Stimulated activated naive CD8-positive, alpha-beta T cell treated with anti-CD3 and anti-CD28 coated beads, Interleukin-15, amount 100 ng/mL, for 72 hours (primary cell): ENCODE measurements at regions not wholly inside any gene's neighbourhood (a gene's known extent, or its start where the extent isn't known, plus 50 kb on each side); places are given as distances from the start of the nearest gene placed in this dataset.

Source experiments
- ATAC-seq: fragments of 150-1000 bp; cut with Tn5 transposase; 2 replicates; pipeline ENCODE4 v1.10.0; 2021; ENCODE audit warnings: mild to moderate bottlenecking, moderate library complexity
- DNase-seq, 2 donors: peaks; one replicate each; pipeline ENCODE4 v3.0.0; 2021 to 2022
- H3K27ac Mint-ChIP-seq, 2 donors: one replicate each; pipeline ENCODE4 v1.8.0; 2022; ENCODE audit warnings: mild to moderate bottlenecking in 2 of 2, mixed read lengths in 2 of 2, moderate library complexity in 2 of 2
- H3K27me3 Mint-ChIP-seq: one replicate; pipeline ENCODE4 v1.8.0; 2022; ENCODE audit warnings: mixed read lengths
- H3K4me1 Mint-ChIP-seq: one replicate; pipeline ENCODE4 v1.8.0; 2022; ENCODE audit warnings: mild to moderate bottlenecking, mixed read lengths
- H3K4me3 Mint-ChIP-seq, 2 donors: one replicate each; pipeline ENCODE4 v1.8.0; 2022; ENCODE audit warnings: mild to moderate bottlenecking in 2 of 2, mixed read lengths in 2 of 2, moderate library complexity in 1 of 2
- H3K9me3 Mint-ChIP-seq, 2 donors: one replicate each; pipeline ENCODE4 v1.8.0; 2022; ENCODE audit warnings: mixed read lengths in 2 of 2

DNA sequence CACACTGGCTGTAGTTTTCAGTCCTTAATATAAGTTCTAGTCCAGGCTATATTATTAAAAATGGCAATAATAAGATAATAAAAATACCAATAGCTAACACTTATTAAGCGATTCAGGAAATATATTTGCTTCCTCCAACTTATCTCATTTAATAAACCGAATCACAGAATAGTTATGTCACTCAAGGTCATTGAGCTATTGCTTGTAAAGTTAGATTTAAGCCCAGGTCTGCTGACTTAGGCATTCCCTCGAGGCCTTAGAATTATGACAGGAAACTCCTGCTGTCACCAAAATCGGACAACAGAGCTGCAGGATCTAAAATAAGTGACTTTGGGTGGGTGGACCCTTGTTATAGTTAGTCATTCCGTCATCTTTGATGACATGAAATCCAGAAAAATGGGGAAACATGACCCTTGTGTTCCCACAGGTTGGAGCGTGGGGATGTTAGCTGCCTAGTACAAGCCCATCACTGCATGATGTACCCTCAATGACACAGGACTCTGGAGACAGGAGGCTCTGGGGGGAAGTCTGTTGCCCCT is 181.3 kb upstream of the PHYHIPL start:
- ATAC-seq (no peak), DNase-seq (no peak)
- H3K4me1 Mint-ChIP-seq: no peaks in the 10 kb centered on the region
- H3K27ac Mint-ChIP-seq: no peak overlapping the region
- peaks cover 0 to 7% of the 10 kb centered on the region in 2 donors for H3K9me3 Mint-ChIP-seq
- no peak overlapping the region for H3K4me3 Mint-ChIP-seq
- H3K27me3 Mint-ChIP-seq: no peaks in the 10 kb centered on the region

DNA sequence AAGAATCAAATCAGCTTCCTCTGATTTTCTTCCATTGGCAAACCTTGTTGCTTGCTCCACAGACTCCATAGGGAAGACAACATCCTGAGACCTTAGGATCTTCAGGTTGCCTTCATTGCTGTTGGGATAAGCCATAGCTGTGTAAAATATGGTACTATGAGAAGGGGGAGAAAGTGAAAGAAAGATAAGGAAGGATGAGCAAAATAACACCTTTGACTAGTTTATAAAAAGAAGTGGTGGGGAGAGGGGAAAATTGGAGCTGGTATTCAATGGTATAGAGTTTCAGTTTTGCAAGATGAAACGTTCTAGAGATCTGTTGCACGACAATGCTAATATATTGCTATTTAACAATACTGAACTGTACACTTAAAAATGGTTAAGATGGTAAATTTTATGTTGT is 180.4 kb upstream of the PHYHIPL start:
- no peak for ATAC-seq
- Mint-ChIP-seq H3K4me1 (no peaks in the 10 kb centered on the region), H3K27ac (no peak overlapping the region), H3K9me3 (no peaks in the 10 kb centered on the region), H3K4me3 (no peak overlapping the region), H3K27me3 (no peaks in the 10 kb centered on the region)
- no peak for DNase-seq

DNA sequence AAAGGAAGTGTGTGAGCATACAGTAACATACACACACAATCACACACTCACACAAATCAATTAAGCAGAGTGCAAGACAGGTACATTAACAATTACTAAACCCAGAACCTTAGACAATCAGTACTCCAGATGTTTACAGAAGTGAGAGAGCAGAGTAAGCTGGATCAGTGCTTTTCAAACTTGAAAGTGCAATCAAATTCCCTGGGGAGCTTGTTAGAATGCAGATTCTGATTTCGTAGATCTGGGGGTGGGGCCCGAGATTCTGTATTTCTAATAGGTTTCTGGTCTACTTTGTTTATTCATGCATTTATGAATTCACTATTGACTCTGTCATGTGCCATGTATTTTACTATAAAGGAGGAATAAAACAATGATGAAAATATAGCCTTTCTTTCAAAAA is 179.6 kb upstream of the PHYHIPL start:
- no peaks in the 10 kb centered on the region for H3K27me3 Mint-ChIP-seq
- no peak for DNase-seq
- H3K4me3 Mint-ChIP-seq: no peak overlapping the region
- H3K27ac Mint-ChIP-seq: no peak overlapping the region
- H3K4me1 Mint-ChIP-seq: no peaks in the 10 kb centered on the region
- H3K9me3 Mint-ChIP-seq: no peaks in the 10 kb centered on the region
- no peak for ATAC-seq

DNA sequence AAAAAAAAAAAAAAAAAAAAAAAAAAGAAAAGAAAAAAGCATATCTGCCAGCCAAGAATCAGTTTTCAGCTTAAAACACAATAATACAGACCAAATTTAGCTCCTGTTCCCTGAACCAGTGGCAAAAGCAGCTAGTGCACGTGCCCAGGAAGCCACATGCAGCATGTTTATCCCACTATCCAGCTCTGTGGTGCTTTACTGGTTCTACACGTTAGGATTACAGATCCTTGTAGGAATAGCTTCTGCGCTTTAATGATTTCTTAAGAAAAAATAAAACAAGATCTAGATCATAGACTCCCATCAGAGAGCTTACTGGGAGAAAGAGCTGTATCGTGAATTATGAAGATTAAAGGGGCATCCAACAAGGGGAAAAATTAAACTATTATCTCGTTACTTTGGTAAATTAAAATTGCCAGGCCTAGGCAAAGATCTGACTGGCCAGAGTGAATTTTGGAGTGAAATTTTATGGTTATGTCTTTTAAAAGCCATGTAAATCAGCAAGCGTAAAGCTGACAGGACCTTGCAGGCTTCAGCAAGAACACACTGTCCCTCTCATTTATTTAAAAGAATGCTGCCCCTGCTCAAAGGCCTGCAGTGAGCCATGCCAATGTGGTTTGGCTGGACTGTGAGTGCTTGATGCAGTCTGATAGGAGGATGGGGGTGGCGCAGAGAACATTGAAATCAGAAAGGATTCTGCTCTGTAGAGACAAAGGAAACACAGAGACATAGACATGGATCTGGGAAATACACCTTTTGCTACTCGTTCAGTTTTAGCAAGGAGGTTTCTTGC is 177.3 kb upstream of the PHYHIPL start:
- ATAC-seq: no peak
- Mint-ChIP-seq H3K4me1 (no peaks in the 10 kb centered on the region), H3K27me3 (no peaks in the 10 kb centered on the region), H3K4me3 (no peak overlapping the region), H3K27ac (no peak overlapping the region), H3K9me3 (no peaks in the 10 kb centered on the region)
- no peak for DNase-seq

DNA sequence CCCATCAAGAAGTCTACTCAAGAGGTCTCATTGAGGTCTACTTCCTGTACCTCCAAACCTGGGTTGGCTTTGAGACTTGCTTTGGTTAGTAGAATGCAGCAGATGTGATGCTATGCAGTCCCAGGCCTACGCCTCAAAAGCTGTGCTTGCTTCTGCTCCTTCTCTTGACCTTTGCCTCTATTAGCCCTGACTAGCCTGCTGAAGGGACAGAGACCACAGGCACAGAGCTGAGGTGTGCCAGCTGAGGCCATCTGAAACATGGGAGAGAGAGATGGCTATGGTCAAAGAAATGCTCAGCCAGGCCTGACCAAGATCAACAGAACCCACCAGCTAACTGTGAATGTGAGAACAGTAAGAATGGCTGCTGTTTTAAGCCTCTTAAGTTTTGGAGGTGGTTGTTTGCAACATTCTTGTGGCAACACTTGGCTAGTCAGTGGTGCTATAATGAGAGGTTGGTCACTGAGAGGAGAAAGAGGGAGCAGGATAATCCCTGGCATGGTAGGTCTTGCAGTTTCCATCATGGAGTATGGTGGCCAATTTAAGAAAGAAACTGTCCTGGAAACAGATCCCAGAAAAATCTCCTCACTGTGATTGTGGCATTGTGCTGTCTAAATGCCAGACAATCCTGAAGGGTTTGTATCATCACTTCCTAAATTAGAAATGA is 176.1 kb upstream of the PHYHIPL start:
- ATAC-seq: no peak
- Mint-ChIP-seq H3K27me3 (no peaks in the 10 kb centered on the region), H3K9me3 (no peaks in the 10 kb centered on the region), H3K4me3 (no peak overlapping the region), H3K27ac (no peak overlapping the region), H3K4me1 (no peaks in the 10 kb centered on the region)
- DNase-seq: no peak

DNA sequence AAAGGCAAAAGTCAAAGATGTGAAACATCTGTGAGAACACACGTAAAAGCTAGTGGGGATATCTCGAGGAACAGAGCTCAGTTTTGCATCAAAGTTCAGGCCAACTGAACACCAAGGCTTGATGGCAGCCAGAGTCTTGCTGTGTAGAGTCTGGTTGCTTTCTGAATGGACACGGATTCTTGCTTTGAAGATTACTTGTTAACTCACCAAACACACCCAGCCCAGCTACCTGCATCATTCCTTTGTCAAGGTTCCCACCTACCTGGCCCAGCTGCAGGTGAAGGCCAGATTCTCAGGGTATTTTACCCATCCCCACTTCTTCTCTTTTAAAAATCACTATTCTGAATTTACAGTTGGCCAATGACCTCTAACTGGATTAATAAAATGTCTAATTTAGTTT is 174.4 kb upstream of the PHYHIPL start:
- ATAC-seq (no peak), DNase-seq (no peak)
- Mint-ChIP-seq H3K4me3 (no peak overlapping the region), H3K27ac (no peak overlapping the region), H3K4me1 (no peaks in the 10 kb centered on the region), H3K27me3 (no peaks in the 10 kb centered on the region), H3K9me3 (no peaks in the 10 kb centered on the region)

DNA sequence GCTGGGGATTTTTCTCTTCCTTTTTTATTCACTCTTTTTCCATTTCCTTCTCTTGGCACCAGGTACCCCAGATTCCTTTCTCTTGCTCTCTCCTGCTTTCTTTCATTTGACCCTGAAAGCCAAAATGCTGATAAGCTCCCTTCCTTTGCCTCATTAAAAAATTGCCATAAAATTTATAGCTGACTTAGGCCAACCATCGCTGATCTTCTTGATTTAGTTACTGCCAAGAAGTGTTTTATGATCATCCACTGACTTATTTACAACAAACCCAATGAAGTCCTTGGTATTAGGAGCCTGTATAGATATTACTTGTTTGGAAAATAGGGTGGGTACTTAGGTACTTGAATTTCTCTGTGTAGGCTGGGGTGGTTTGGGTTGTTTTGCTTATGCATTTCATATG is 173.2 kb upstream of the PHYHIPL start:
- ATAC-seq (no peak), DNase-seq (no peak)
- Mint-ChIP-seq H3K9me3 (no peaks in the 10 kb centered on the region), H3K27me3 (no peaks in the 10 kb centered on the region), H3K4me1 (no peaks in the 10 kb centered on the region), H3K27ac (no peak overlapping the region), H3K4me3 (no peak overlapping the region)

DNA sequence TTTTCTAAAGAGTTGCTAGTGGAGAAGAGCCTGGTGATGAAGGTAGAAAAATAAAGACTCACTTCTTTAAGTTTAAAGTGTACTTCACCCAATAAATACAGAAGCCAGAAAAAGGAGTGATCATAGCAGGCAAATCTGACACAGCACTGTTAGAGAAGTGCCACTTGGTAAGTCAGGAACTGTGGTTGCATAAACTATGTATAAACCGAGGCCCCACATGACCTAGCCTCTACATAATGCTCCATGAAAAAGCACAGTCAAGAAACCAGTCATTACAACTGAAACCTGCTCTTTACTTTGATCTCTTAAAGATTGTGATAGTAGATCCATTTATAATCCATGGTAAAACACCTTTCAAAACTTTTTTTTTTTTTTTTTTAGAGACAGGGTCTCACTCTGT is 172.1 kb upstream of the PHYHIPL start:
- Mint-ChIP-seq H3K9me3 (no peaks in the 10 kb centered on the region), H3K4me3 (no peak overlapping the region), H3K4me1 (no peaks in the 10 kb centered on the region), H3K27me3 (no peaks in the 10 kb centered on the region), H3K27ac (no peak overlapping the region)
- ATAC-seq: no peak
- no peak for DNase-seq

DNA sequence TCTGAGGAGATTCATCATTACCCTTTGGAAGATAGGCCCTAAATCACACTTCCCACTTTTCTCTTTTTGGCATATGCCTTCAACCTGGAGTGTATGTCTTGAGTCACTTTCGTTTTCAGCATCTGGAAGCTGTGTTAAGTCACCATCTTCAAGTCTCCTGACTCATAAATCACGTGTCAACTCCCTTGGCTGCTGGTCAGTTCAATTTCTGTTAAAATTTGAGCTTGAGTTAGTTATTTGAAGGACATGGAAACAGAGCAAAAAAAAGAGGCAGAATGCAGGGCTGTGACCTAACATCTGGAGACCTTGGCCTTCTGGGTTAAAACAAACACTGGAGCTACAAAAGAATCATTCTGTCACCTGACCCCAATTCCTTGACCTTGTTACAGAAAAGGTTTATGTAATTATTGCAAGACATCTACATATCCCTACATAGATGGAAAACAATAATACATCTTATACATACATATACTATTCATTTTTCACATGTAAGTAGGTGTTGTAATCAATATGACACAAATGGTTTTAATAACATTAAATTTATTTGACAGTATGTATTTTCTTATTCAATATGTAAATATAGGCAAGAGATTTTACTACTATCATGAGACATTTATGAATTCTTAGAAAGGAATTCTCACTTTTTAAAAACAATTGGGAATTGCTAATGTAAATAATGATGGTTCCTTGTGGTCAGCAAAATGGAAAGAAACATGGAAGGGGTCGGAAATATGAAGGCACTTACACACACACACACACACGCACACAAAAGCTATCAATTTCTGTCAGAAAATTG is 169.7 kb upstream of the PHYHIPL start:
- no peaks in the 10 kb centered on the region for H3K4me1 Mint-ChIP-seq
- H3K27ac Mint-ChIP-seq: no peak overlapping the region
- H3K9me3 Mint-ChIP-seq: no peaks in the 10 kb centered on the region
- no peak overlapping the region for H3K4me3 Mint-ChIP-seq
- ATAC-seq (no peak), DNase-seq (no peak)
- no peaks in the 10 kb centered on the region for H3K27me3 Mint-ChIP-seq

DNA sequence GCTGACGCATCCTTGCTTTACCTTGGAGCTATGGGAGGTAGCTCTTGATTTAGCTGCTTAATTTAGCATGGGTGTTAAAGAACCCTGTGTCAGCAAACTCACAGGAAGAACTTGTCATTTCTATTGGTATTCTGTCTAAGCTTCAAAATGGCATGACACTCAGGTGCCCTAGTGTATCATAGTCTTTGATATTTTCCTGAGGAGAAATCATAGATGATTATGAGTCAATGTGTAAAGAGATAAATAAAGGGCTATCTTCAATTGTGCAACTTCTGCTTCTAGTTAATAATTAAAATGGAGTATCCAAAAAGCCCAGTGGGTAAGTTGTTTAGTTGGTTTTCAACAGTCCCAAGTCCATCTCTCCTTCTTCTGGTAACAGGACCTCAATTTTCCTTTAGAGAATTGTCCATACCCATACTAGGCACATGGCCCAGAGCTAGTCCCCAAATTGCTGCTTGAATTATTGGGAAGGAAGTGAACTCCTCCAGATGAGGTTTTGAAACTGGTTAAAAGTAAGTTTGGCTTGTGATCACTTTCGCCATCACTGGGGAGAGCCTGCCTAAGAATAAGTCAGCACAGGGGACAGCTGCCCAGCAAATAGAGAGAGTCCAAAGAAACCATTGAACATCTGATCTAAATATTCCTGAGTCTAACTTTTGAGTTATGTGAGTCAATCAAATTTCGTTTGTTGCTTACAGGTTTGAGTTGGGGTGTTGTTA is 169.0 kb upstream of the PHYHIPL start:
- no peaks in the 10 kb centered on the region for H3K27me3 Mint-ChIP-seq
- DNase-seq (no peak), ATAC-seq (no peak)
- no peak overlapping the region for H3K4me3 Mint-ChIP-seq
- H3K9me3 Mint-ChIP-seq: no peaks in the 10 kb centered on the region
- no peaks in the 10 kb centered on the region for H3K4me1 Mint-ChIP-seq
- H3K27ac Mint-ChIP-seq: no peak overlapping the region

DNA sequence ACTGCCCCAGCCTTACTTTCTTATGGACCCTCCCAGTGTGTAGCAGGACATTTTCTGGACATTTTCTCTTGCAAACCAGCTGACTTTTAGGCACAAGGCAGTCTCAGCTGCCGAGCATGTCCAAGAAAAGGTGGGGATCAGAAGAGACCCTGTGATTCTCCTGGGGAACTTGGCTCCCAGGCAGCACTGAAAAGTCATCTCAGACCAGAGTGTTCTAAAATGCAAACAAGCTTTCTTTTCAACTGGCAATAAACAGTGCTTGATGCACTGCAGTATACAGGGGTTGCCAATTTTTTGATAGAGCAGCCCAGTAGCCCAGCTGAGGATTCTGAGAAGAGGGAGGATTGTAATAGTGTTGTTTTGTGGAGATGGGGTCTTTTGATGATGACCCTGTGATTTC is 168.0 kb upstream of the PHYHIPL start:
- no peak overlapping the region for H3K27ac Mint-ChIP-seq
- H3K4me1 Mint-ChIP-seq: no peaks in the 10 kb centered on the region
- H3K4me3 Mint-ChIP-seq: no peak overlapping the region
- H3K9me3 Mint-ChIP-seq: no peaks in the 10 kb centered on the region
- no peaks in the 10 kb centered on the region for H3K27me3 Mint-ChIP-seq
- DNase-seq (no peak), ATAC-seq (no peak)

DNA sequence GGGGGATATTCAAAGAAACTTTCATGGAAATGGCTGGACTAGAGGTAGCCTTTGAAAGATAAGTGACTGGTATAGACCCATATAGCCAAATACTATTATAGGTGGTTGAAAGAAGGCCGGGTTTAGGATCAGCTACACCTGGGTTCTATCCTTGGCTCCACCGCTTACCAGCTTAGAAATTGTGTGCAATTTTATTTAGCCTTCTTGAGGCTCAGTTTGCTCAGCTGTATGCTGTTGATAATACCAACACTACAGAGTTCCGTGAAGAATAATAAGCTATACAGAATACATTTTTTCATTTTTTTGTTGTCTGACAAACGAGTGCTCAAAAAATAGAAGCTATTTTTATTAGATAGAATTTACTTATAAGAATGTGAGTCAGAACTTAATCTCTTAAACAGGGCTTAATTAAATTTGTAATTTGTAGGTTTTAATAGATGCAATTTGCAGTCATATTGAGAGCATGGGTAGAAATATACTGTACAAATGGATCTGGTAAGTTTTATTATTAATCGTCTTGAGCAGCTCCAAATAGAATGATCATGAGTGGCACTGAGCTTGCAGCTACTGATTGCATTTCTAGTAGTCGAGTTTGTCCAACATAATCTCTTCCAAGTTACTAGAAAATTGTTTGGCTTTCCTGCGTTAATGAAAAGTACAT is 164.3 kb upstream of the PHYHIPL start:
- H3K4me3 Mint-ChIP-seq: no peak overlapping the region
- H3K9me3 Mint-ChIP-seq: no peaks in the 10 kb centered on the region
- no peak for DNase-seq
- H3K4me1 Mint-ChIP-seq: no peaks in the 10 kb centered on the region
- H3K27me3 Mint-ChIP-seq: peaks cover 7% of the 10 kb centered on the region
- ATAC-seq: no peak
- no peak overlapping the region for H3K27ac Mint-ChIP-seq

DNA sequence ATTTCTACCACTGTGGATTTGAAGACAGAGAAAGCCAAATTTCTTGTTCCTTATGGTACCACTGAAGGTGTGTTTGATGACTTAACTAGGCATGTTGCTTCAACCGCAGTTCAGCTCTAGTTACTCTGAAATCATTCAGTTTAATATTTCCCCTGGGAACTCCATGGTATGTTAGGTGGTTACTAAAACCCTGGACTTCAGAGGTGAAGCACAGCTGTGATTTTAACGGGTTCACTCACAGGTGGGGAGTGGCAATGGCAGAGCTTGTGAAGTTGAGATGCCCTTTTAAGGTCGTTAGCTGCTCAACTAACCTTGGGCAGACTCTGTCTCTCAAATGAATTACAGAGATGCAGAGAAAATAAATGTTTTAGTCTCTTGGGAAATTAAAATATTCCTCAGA is 163.6 kb upstream of the PHYHIPL start:
- H3K27me3 Mint-ChIP-seq: peaks cover 7% of the 10 kb centered on the region
- no peaks in the 10 kb centered on the region for H3K9me3 Mint-ChIP-seq
- H3K4me3 Mint-ChIP-seq: no peak overlapping the region
- DNase-seq: no peak
- no peaks in the 10 kb centered on the region for H3K4me1 Mint-ChIP-seq
- no peak for ATAC-seq
- no peak overlapping the region for H3K27ac Mint-ChIP-seq

DNA sequence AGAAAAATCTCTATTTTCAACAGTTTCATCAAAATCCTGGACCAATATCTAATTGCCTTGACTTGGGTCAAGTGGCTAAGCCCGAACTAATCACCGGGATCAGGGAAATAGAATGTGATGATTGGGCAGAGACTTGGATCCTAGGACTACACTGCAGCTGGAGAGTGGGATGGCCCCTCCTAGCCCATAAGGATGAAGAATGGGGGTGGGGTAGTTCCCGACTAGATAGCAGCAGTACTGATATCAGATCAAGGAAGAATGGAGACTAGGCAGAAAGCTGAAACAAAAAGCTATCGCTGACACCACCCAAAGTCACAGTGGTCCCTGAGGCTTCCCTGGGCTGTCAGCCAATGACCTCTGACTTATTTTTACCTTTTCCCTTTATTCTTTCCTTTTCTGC is 160.4 kb upstream of the PHYHIPL start:
- H3K4me3 Mint-ChIP-seq: no peak overlapping the region
- ATAC-seq: no peak
- DNase-seq: no peak

DNA sequence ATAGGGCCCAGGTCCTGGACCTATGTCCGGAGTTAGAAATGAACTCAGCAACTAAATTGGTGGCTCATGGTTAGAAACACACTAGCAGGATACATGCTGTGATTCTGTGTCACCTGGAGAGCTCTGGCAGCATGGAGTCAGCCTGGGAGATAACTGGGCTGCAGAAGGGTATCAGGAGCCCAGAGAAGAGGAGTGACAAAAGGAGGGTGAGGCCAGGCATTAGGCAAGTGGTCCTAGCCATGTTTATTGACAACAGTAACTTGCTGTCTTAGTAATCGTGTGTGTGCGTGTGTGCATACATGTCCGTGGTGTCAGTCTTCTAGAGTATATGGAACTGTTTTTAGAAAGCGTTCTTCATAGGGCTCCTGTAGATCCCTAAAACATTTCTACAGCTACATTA is 157.5 kb upstream of the PHYHIPL start:
- Mint-ChIP-seq H3K4me1 (no peaks in the 10 kb centered on the region), H3K27me3 (peaks cover 7% of the 10 kb centered on the region), H3K4me3 (no peak overlapping the region), H3K27ac (no peak overlapping the region), H3K9me3 (no peaks in the 10 kb centered on the region)
- ATAC-seq (no peak), DNase-seq (no peak)

More for the DNA sequence above, 160.4 kb upstream of the PHYHIPL start:
- Mint-ChIP-seq H3K9me3 (no peaks in the 10 kb centered on the region), H3K27ac (no peak overlapping the region), H3K27me3 (peaks cover 7% of the 10 kb centered on the region), H3K4me1 (no peaks in the 10 kb centered on the region)
